Dendritic cell treated with granulocyte-macrophage colony-stimulating factor and Interleukin-4, amounts not matched to agents 40 ng/mL and 50 ng/mL, for 4 days (primary cell): ENCODE measurements at regions not wholly inside any gene's neighbourhood (a gene's known extent, or its start where the extent isn't known, plus 50 kb on each side); places are given as distances from the start of the nearest gene placed in this dataset.

Experiments
- H3K27ac Mint-ChIP-seq: one replicate; pipeline ENCODE4 v1.8.0; 2022; ENCODE audit warnings: mild to moderate bottlenecking, mixed read lengths
- H3K27me3 Mint-ChIP-seq: one replicate; pipeline ENCODE4 v1.8.0; 2022; ENCODE audit warnings: mild to moderate bottlenecking, mixed read lengths
- H3K36me3 Mint-ChIP-seq: one replicate; pipeline ENCODE4 v1.8.0; 2022; ENCODE audit warnings: low read depth, mixed read lengths
- H3K4me1 Mint-ChIP-seq: one replicate; pipeline ENCODE4 v1.8.0; 2022; ENCODE audit warnings: low read depth, mixed read lengths
- H3K4me3 Mint-ChIP-seq: one replicate; pipeline ENCODE4 v1.8.0; 2022; ENCODE audit warnings: mild to moderate bottlenecking, moderate library complexity, mixed read lengths
- H3K9me3 Mint-ChIP-seq: one replicate; pipeline ENCODE4 v1.8.0; 2022; ENCODE audit warnings: mixed read lengths
- intact Hi-C: fragments of 100-400 bp; cut with micrococcal nuclease; formaldehyde crosslinking; loops from one replicate; pipeline ENCODE4 v1.15.0; 2022

DNA sequence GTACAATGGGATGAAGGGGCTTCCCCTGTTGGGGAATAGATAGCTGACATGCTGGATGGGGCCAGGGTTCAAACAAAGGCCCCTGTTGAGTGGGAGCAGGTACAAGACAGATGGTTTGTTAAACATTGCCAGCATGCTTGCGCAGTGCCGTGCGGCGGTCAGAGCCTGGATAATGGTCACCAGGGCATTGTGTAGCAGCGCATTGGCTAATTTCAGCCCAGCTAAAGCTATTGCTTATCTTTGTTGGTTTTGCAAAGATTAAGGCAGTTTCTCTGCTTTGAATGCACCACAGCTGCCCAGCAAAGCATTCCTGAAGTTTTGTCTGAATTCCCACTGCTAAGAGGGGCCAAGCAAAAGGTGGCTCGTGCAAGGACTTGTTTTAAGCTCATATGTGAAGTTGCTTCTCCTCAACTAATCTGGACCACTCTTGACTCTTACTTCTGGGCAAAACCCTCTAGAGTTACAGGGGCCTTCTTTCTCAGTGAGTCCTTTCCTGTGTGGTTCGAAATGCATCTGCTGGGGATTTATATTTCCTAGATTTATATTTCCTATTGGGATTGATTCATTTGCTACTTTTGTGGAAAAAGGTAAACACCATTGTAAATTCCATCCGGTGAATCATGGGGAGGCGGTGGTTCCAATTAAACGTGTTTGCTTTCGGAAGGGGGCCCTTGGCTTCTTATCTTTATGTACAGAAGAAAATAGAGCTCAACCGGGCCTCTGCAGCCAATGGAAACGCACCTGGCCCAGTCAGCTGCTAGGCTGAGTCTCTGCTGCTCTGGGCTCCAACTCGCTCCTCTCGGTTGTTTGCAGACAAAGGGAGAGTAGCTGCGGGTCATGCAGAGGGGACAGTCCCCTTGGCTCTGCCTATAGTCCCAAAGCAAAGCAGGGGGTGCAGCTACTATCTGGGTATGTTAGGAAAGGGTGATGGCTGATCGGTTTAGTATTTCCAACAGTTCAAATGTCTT, 72.1 kb downstream of the FOXA2 start:
- no peak overlapping the region for H3K27ac Mint-ChIP-seq
- no peaks in the 10 kb centered on the region for H3K4me1 Mint-ChIP-seq
- no peaks in the 10 kb centered on the region for H3K9me3 Mint-ChIP-seq
- H3K36me3 Mint-ChIP-seq: no peaks in the 10 kb centered on the region
- no peak overlapping the region for H3K4me3 Mint-ChIP-seq
- intact Hi-C loops: no loop called here
- H3K27me3 Mint-ChIP-seq: peaks cover 8% of the 10 kb centered on the region

DNA sequence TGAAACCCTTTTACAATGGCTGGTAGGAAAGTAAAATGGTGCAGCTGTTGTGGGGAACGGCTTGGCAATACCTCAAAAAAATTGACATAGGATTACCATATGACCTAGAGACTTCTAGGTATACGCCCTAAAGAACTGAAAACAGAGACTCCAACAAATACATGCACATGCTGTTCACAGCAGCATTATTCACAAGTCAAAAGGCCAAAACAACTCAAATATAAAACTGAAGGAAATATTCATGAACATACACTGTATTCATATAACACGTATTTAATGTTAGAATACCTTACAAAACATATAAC, 74.6 kb downstream of the FOXA2 start:
- H3K4me1 Mint-ChIP-seq: no peaks in the 10 kb centered on the region
- H3K27ac Mint-ChIP-seq: no peak overlapping the region
- peaks cover 3% of the 10 kb centered on the region for H3K27me3 Mint-ChIP-seq
- no peaks in the 10 kb centered on the region for H3K9me3 Mint-ChIP-seq
- no peak overlapping the region for H3K4me3 Mint-ChIP-seq
- intact Hi-C loops: no loop called here
- H3K36me3 Mint-ChIP-seq: no peaks in the 10 kb centered on the region

DNA sequence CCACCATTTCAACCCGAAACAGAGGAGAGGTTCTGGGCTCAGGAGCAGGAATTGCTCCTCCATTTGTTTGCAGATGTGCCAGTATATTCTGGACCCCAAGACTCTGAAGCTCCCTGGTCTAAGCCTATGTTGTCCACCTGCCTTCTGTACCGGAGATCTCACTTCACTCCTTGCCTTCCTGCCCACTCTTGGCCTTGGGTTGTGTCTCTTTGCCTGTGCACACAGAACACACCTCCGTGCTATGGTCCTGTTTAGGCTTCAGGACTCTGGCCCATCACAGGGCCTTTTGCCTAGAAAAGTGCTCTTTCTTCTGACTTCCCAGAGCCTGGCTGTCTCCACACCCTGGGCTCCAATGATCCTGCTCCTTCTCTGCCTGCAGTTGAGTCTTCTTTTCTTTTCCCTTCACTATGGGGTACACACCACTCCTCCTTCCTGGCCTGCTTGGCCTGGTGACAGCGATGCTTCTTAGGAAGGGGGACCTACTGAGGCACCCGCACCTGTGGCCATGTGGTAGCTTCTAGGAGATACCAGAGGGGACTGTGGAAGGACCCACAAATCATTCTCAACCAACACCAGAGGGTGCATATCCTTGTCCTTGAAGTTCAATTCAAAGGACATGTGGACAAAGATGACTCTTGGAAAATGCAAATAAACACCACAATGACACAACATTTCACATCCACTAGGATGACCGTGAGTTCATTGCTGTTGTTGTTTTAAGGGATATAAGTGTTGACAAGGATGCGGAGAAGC, 75.1 kb downstream of the FOXA2 start:
- intact Hi-C loops: no loop called here
- H3K27ac Mint-ChIP-seq: no peak overlapping the region
- no peaks in the 10 kb centered on the region for H3K4me1 Mint-ChIP-seq
- no peaks in the 10 kb centered on the region for H3K36me3 Mint-ChIP-seq
- H3K4me3 Mint-ChIP-seq: no peak overlapping the region
- no peaks in the 10 kb centered on the region for H3K9me3 Mint-ChIP-seq
- H3K27me3 Mint-ChIP-seq: peaks cover 3% of the 10 kb centered on the region

DNA sequence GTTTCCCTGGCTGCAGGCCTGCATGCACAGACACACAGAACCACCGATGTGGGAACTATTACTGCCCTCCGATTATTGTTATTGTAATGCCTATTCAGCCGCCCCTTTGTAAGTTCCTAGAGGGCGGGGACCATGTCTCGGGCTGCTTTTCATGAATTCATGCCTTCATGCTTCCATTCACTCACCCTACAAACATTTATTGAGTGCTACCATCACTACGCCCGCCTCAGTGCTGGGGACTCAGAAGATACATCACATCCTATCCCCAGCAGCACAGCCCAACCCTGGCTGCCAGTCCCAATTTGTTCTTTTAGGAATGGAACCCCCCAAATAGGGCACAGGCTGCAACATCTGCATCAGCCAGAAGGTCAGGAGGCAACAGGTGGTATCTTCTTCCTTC, 75.9 kb downstream of the FOXA2 start:
- H3K36me3 Mint-ChIP-seq: no peaks in the 10 kb centered on the region
- intact Hi-C loops: no loop called here
- H3K27me3 Mint-ChIP-seq: peaks cover 3% of the 10 kb centered on the region
- no peaks in the 10 kb centered on the region for H3K4me1 Mint-ChIP-seq
- H3K9me3 Mint-ChIP-seq: no peaks in the 10 kb centered on the region
- H3K27ac Mint-ChIP-seq: no peak overlapping the region
- no peak overlapping the region for H3K4me3 Mint-ChIP-seq

- intact Hi-C loops: no loop called here
- H3K27ac Mint-ChIP-seq: no peak overlapping the region
- H3K4me1 Mint-ChIP-seq: no peaks in the 10 kb centered on the region
- H3K4me3 Mint-ChIP-seq: no peak overlapping the region
- H3K9me3 Mint-ChIP-seq: no peaks in the 10 kb centered on the region
- no peaks in the 10 kb centered on the region for H3K27me3 Mint-ChIP-seq
- no peaks in the 10 kb centered on the region for H3K36me3 Mint-ChIP-seq
Measured at GRCh38 chr20:22507240-22507961, 77.0 kb downstream of the FOXA2 start.

DNA sequence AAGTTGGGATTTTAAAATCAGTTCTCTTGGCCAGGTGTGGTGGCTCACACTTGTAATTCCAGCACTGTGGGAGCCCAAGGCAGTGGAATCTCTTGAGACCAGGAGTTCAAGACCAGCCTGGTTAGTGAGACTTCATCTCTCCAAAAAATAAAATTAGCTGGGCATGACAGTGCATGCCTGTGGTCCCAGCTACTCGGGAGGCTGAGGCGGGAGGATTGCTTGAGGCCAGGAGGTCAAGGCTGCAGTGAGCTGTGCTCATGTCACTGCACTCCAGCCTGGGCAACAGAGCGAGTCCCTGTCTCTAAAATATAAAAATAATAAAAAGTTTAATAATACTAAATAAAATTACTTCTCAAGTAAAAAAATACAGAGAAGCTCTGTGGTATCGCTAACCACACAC, 77.5 kb downstream of the FOXA2 start:
- intact Hi-C loops: no loop called here
- H3K9me3 Mint-ChIP-seq: no peaks in the 10 kb centered on the region
- no peaks in the 10 kb centered on the region for H3K4me1 Mint-ChIP-seq
- H3K4me3 Mint-ChIP-seq: no peak overlapping the region
- H3K27me3 Mint-ChIP-seq: peaks cover 1% of the 10 kb centered on the region
- no peak overlapping the region for H3K27ac Mint-ChIP-seq
- H3K36me3 Mint-ChIP-seq: no peaks in the 10 kb centered on the region

- H3K27ac Mint-ChIP-seq: no peak overlapping the region
- no peaks in the 10 kb centered on the region for H3K9me3 Mint-ChIP-seq
- H3K36me3 Mint-ChIP-seq: no peaks in the 10 kb centered on the region
- intact Hi-C loops: no loop called here
- H3K4me1 Mint-ChIP-seq: no peaks in the 10 kb centered on the region
- peaks cover 1% of the 10 kb centered on the region for H3K27me3 Mint-ChIP-seq
- H3K4me3 Mint-ChIP-seq: no peak overlapping the region
Measured at GRCh38 chr20:22504829-22505377, 79.5 kb downstream of the FOXA2 start.

- Mint-ChIP-seq H3K4me3 (no peak overlapping the region), H3K27ac (no peak overlapping the region), H3K36me3 (no peaks in the 10 kb centered on the region), H3K4me1 (no peaks in the 10 kb centered on the region), H3K9me3 (no peaks in the 10 kb centered on the region), H3K27me3 (peaks cover 1% of the 10 kb centered on the region)
- intact Hi-C loops: no loop called here
Measured at GRCh38 chr20:22503577-22503976, 80.8 kb downstream of the FOXA2 start.

- H3K4me1 Mint-ChIP-seq: no peaks in the 10 kb centered on the region
- H3K9me3 Mint-ChIP-seq: no peaks in the 10 kb centered on the region
- intact Hi-C loops: no loop called here
- H3K4me3 Mint-ChIP-seq: no peak overlapping the region
- H3K36me3 Mint-ChIP-seq: no peaks in the 10 kb centered on the region
- H3K27ac Mint-ChIP-seq: no peak overlapping the region
- peaks cover 1% of the 10 kb centered on the region for H3K27me3 Mint-ChIP-seq
Measured at GRCh38 chr20:22502731-22503191, 81.6 kb downstream of the FOXA2 start.

DNA sequence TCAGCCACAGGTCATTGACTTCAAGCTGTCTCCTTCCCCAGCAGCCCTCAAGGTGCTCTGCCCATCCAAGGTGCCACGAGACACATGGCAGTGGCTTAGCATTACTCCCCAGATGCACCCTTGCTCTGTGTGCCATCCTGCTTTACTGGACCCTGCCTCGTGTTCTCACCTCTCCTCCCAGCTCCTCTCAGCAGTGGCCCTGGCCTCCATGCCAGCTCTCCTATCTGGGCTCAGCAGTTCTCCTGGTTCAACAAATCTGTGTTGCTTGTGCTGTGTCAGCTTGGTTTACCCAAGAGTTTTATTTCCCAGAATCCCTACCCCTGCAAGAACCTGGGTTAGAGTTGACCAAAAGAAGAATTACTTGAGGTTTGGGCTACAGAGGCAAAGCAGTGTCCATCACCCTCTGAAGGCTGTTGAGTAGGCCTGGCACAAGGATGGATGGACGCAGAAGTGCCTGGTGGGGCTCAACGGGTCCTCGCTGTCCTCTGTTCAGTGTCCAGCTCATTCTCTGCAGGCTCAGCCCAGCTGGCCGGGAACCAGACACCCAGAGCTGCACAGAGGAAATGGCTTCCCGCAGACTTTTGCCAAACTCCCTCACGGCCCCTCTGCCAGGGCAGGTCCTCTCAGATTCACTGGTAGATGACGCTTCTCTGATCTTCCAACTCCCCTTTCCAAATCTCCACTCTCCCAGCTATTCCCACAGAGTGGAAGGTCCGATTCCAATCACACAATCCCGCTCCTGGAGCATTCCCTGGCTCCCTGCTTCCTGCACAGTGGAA, 82.6 kb downstream of the FOXA2 start:
- H3K4me3 Mint-ChIP-seq: no peak overlapping the region
- H3K9me3 Mint-ChIP-seq: no peaks in the 10 kb centered on the region
- no peaks in the 10 kb centered on the region for H3K36me3 Mint-ChIP-seq
- H3K4me1 Mint-ChIP-seq: no peaks in the 10 kb centered on the region
- no peak overlapping the region for H3K27ac Mint-ChIP-seq
- intact Hi-C loops: no loop called here
- peaks cover 1% of the 10 kb centered on the region for H3K27me3 Mint-ChIP-seq

DNA sequence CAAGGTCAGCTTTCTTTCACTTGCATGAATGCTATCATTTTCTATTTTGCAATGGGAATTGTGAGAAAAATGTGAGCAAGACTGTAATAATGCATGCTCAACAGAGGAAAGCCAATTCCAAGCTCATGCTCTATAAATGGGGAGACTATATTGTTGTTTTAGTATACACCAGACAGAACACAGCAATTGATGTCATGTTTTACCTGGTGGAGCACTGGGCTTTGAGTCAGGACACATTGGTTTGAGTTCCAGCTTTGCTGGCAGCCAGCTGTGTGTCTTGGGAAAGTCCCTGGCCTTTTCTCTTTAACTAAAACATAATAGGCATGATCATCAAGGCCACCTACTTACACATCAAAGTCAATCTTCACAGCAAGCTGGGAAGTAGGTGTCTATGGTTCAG, 83.3 kb downstream of the FOXA2 start:
- intact Hi-C loops: no loop called here
- no peak overlapping the region for H3K27ac Mint-ChIP-seq
- no peaks in the 10 kb centered on the region for H3K9me3 Mint-ChIP-seq
- H3K4me1 Mint-ChIP-seq: no peaks in the 10 kb centered on the region
- peaks cover 1% of the 10 kb centered on the region for H3K27me3 Mint-ChIP-seq
- H3K36me3 Mint-ChIP-seq: no peaks in the 10 kb centered on the region
- no peak overlapping the region for H3K4me3 Mint-ChIP-seq

DNA sequence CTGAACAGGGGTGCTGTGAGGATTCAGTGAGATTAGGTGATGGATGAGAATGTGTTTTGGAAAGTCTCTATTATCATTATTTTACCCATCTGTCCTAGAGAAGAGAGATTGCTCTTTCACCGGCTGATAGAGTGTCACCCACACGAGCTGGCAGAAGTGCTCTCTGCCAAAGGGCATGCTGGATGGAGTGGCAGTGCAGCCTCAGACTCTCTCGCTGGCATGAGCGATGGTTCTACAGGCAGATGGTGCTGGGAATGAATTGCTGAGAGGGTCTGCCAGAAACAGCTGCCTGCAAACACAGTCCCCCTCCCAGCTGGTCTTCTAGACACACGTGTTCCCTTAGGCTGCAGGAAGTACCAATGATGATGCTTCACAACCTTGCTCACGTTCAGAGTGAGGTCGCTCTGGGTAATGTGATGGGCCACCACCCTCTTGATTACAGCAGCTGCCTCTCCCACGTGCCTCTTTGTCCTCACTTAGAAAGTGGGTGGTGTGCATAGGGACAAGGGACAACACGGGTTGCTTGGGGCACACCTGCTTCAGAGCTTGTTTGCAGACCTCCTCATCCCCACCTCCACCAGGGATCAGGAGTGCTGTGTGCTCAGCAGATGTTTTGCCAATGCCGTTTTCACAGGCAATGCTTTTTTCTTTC, 84.7 kb downstream of the FOXA2 start:
- H3K27ac Mint-ChIP-seq: no peak overlapping the region
- H3K4me1 Mint-ChIP-seq: no peaks in the 10 kb centered on the region
- peaks cover 1% of the 10 kb centered on the region for H3K27me3 Mint-ChIP-seq
- intact Hi-C loops: no loop called here
- no peak overlapping the region for H3K4me3 Mint-ChIP-seq
- no peaks in the 10 kb centered on the region for H3K36me3 Mint-ChIP-seq
- no peaks in the 10 kb centered on the region for H3K9me3 Mint-ChIP-seq

DNA sequence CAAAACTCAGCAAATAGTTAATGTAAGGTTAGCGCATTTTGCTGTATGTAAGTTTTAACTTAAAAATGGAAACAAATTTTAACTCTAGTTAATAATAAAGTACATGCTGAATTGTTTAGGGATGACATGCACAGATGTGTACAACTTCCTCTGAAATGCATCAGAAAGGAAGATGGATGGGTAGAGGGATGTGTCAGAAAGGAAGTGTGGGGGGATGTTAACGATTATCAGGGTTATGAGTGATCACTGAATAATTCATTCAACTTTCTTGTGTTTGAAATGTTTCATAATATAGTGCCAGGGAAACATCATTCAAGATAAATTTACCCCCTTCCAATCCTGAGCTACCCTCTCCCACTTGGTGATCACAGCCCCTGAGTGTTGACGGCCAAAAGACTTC, 87.6 kb downstream of the FOXA2 start:
- no peaks in the 10 kb centered on the region for H3K9me3 Mint-ChIP-seq
- intact Hi-C loops: no loop called here

More for the DNA sequence above, 87.6 kb downstream of the FOXA2 start:
- no peaks in the 10 kb centered on the region for H3K4me1 Mint-ChIP-seq
- H3K27me3 Mint-ChIP-seq: no peaks in the 10 kb centered on the region
- H3K4me3 Mint-ChIP-seq: no peak overlapping the region
- no peaks in the 10 kb centered on the region for H3K36me3 Mint-ChIP-seq
- no peak overlapping the region for H3K27ac Mint-ChIP-seq
